HG02763 (cell line): ENCODE measurements at regions not wholly inside any gene's neighbourhood (a gene's known extent, or its start where the extent isn't known, plus 50 kb on each side); places are given as distances from the start of the nearest gene placed in this dataset.
A peak's percentile ranks its signal among the peaks of the same experiment; 100 is the strongest.
"Not testable (repeated sequence)": the region's sequence is repeated elsewhere in the genome, so short reads cannot be mapped to it uniquely, and the experiment has no call there.

Source experiments
- ATAC-seq: cut with Tn5 transposase; IDR thresholded peaks from one replicate; pipeline ENCODE4 v1.9.1; 2021; ENCODE audit warnings: mild to moderate bottlenecking, moderate library complexity; ENCODE audit not compliant: unreplicated experiment

GRCh38 chr10:62496925-62497324, 122.8 kb downstream of the ZNF365 start:
- ATAC-seq: no peak

- ATAC-seq: no peak
Measured at GRCh38 chr10:62498271-62498670, 124.1 kb downstream of the ZNF365 start.

- not testable (repeated sequence) for ATAC-seq
Measured at GRCh38 chr10:62500116-62500515, 125.9 kb downstream of the ZNF365 start.

DNA sequence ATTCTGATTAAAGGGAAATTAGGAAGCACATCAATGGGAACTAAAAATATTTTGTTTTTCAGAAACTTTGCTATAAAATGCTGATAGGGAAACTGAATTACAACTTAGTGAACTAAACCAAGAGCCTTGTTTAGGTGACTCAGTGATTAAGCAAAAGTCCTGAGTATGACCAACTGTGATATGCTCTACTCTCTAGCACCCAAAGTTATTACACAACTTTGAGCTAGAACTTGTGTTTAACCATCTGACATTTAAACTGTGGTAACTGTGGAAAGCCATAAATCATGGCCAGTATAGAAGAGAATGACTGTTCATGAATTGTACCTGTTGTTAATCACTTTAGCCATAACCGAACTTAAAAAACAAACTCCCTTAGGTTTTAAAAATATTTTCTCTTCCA, 127.4 kb downstream of the ZNF365 start:
- ATAC-seq: no peak

DNA sequence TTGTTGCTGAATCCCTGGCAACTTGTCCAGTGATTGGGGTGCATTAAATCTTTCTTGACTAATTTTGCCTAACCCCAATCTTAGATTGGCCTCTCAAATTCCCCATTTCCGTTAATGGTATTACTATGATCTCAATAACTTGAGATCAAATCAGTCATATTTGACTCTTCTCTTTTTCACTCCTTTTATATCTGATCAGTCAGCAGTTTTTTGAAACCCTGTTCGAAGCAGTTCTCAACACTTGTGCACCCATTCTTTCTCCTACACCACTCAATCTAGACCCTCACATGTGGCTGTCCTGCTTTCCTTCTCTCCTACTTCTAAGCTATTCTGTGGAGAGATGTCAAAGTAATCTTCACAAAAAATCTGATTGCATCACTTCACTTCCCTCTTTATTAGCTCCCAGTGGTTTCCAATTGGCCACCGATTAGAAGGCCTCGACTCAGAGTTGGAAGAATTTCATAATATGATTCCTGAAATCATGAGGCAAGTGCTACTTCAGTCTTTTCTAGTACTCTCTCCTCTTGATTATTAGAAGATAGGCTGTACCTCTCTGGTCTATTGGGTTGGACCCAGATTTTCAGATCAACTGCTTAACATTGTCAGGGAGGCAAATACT, 128.9 kb downstream of the ZNF365 start:
- no peak for ATAC-seq

DNA sequence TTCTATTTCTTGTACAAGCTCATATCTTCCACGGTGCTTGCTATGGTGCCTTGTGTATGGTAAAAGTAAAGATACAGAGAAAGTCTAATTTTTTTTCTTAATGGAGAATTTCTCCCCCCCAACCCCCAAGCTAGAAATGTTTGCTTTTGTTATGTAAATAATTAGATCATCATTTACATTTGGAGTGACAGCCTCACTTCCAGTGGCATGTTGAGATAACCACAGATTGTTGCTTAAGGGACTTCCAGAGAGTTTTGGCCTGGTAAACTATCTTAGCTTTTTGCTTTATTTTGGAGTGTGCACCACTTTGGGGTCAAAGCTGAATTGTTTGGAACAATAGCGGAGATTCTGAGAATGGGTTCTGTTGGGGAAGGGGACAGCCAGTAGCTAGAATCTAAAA, 129.7 kb downstream of the ZNF365 start:
- no peak for ATAC-seq

DNA sequence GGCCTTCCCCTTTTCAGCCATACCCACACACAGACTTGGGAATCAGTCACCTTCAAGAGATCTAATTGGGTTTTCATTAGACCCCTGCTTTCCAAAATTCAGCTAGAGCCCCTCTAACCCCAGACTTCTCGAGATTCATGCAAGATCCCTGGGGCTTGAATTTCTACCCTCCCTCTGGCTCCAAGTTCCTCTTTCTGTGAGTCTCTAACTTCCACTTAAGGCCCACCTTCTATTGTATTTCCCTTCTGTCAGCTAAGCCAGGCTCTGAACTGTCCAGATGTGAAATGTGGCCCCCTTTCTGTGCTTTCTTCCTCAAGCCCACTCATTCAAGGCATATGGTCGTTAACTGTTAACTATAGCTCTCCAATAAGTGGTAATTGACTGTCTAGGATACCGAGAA, 132.2 kb downstream of the ZNF365 start:
- ATAC-seq: no peak

DNA sequence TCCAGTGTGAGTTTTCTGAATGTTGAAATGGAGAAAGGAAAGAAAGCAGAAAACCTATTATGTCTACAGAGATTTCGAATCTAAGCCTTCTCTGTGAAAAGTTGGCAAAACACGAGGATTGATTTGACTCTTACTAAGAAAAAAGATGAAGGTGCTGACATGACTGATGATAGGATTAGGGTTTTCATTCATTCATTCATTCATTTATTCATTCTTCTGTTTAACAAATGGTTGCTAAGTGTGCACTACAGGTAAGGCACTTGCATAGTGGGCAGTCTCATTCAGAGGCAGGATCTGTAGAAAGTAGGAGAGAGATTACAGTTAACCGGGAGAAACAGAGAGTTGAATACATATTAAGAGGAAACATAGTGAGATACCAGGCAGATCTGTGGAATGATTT, 137.1 kb downstream of the ZNF365 start:
- ATAC-seq: peak; percentile 13

DNA sequence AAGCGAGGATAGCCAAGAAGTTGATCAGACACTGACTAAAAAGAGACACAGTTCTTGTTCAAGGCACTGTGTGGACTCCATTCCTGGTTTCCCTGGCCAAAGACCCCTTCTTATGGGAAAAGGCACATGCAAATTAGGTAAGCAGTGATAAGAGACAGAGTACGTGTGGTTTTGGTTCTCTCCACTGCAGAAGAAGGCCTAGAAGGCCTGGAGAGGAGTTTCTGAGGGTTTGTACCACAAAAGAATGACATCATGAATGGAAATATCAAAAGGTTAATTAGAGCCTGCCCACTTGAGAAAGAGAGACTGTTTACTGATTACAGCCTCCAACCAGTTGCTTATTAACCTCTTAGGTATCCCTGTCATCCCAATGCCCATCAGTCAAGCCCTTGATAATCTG, 137.5 kb downstream of the ZNF365 start:
- ATAC-seq: peak; percentile 79

GRCh38 chr10:62512732-62513475, 138.7 kb downstream of the ZNF365 start:
- ATAC-seq: no peak

- ATAC-seq: no peak
Measured at GRCh38 chr10:62514079-62514693, 140.0 kb downstream of the ZNF365 start.

- ATAC-seq: no peak
Measured at GRCh38 chr10:62517252-62517651, 143.1 kb downstream of the ZNF365 start.

GRCh38 chr10:62527019-62527827, 153.1 kb downstream of the ZNF365 start:
- ATAC-seq: peak; percentile 43

GRCh38 chr10:62528441-62528840, 154.3 kb downstream of the ZNF365 start:
- ATAC-seq: peak; percentile 85

DNA sequence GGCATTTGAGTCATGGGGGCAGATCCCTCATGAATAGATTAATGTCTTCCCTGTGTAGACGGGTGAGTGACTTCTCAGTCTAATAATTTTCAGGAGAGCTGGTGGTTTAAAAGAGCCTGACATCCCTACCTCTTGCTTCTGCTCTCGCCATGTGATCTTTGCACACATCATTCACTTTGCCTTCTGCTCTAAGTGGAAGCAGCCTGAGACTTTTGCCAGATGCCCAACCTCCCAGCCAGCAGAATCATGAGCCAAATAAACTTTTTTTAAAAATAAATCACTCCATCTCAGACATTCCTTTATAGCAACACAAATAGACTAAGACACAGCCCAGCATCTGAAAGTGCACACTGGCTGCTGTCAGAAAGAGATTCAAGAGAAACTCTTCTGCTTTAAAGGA, 155.2 kb downstream of the ZNF365 start:
- ATAC-seq: no peak

DNA sequence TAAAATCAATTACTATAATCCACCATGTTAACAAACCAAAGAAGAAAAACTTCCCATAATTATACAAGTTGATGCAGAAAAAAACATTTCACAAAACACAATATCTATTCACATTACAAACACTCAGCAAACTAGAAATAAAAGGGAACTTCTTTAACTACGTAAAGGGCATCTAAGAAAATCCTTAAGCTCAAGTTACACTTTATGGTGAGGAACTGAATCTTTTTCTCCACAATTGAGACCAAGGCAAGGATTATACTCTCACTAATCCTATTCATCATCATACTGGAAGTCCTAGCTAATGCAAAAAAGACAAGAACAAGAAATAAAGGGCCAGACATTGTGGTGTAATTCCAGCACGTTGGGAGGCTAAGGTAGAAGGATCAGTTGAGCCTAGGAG, 159.9 kb downstream of the ZNF365 start:
- no peak for ATAC-seq

GRCh38 chr10:62538606-62539005, 164.4 kb downstream of the ZNF365 start:
- no peak for ATAC-seq

DNA sequence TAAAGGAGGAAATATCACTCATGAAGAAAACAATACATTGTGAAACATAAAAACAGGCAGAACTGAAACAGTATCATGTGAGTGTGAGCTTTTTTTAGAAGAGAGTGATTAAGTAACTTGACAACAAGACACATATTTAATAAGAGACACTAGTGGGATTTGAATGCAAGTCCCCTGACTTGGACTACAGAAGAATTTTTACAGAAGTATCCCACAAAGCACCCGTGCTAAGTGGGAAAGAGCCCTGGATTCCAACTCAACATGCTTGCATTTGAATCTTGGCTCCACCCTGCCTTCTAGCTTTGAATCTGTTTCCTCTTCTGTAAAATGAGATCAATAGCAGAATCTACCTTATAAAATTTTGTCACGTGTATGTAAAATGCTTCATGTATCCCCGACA, 166.2 kb downstream of the ZNF365 start:
- no peak for ATAC-seq

- ATAC-seq: no peak
Measured at GRCh38 chr10:62541811-62542210, 167.6 kb downstream of the ZNF365 start.

DNA sequence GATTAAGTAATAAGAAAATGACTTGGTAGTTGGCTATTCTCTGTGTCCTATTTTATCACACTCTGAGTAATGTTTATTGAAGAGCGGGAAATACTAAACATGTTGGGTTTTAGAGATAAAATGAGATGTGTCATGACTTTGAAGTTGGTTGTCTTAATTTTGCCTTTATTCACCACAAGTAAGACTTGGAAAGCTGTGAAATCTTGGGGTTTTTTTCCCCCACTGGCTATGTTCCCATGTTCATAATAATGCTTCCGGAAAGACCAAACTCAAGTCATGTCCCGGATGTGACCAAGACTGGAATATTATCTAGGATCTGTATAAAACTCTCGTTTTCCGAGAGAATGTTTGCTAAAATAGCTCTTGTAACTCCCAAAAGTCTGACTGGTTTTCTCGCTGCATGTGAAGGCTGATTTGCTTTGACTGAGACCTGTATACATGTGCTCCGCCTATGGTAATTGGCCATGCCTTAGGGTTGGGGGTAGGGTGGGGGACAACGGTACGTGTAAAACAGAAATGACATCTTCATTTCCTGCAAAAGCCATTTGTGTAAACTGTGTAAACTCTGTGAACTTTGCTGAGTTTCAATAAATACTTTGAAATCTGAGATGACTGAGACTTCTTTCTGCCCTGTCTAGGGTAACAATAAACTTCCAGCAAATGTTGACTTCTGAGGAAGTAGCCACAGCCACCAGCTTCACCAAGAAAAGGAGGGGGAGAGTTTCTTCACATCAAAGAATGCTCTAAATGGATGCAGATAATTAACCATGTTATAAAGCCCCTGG, 169.6 kb downstream of the ZNF365 start:
- ATAC-seq: no peak
